NCI-H187 (cell line): ENCODE measurements at regions not wholly inside any gene's neighbourhood (a gene's known extent, or its start where the extent isn't known, plus 50 kb on each side); places are given as distances from the start of the nearest gene placed in this dataset.
"Not testable (repeated sequence)": the region's sequence is repeated elsewhere in the genome, so short reads cannot be mapped to it uniquely, and the experiment has no call there.

Experiments
- DNase-seq, 2 experiments: peaks; one replicate each; lab custom pipeline; 2025; lab: John Stamatoyannopoulos, UW

- no peak for DNase-seq
These were observed 212.5 kb downstream of the TANC2 start for GRCh38 chr17:63178530-63178929.

GRCh38 chr17:63181856-63182255, 215.8 kb downstream of the TANC2 start:
- DNase-seq, result no peak

- no peak for DNase-seq
These were observed 219.4 kb downstream of the TANC2 start for GRCh38 chr17:63185420-63185819.

- DNase-seq, result no peak
These were observed 223.0 kb downstream of the TANC2 start for GRCh38 chr17:63189082-63189481.

GRCh38 chr17:63189930-63190329, 223.9 kb downstream of the TANC2 start:
- no peak for DNase-seq

GRCh38 chr17:63190821-63191370, 224.9 kb downstream of the TANC2 start:
- no peak for DNase-seq

GRCh38 chr17:63191610-63192009, 225.6 kb downstream of the TANC2 start:
- DNase-seq, result no peak

GRCh38 chr17:63193827-63194226, 227.8 kb downstream of the TANC2 start:
- DNase-seq, result no peak

- no peak for DNase-seq
These were observed 230.8 kb downstream of the TANC2 start for GRCh38 chr17:63196772-63197335.

GRCh38 chr17:63203652-63204051, 237.6 kb downstream of the TANC2 start:
- no peak for DNase-seq

- no peak for DNase-seq
These were observed 224.2 kb downstream of the CYB561 start for GRCh38 chr17:63221939-63222338.

GRCh38 chr17:63222655-63223054, 223.5 kb downstream of the CYB561 start:
- no peak for DNase-seq

GRCh38 chr17:63223212-63223911, 222.7 kb downstream of the CYB561 start:
- no peak for DNase-seq

GRCh38 chr17:63224644-63225043, 221.5 kb downstream of the CYB561 start:
- no peak for DNase-seq

- not testable (repeated sequence) for DNase-seq
These were observed 219.4 kb downstream of the CYB561 start for GRCh38 chr17:63226720-63227119.

- DNase-seq, result not testable (repeated sequence)
These were observed 215.0 kb downstream of the CYB561 start for GRCh38 chr17:63231015-63231620.

GRCh38 chr17:63232565-63233310, 213.4 kb downstream of the CYB561 start:
- no peak for DNase-seq

GRCh38 chr17:63240106-63240505, 206.0 kb downstream of the CYB561 start:
- no peak for DNase-seq

- DNase-seq, result no peak
These were observed 199.8 kb downstream of the CYB561 start for GRCh38 chr17:63246344-63246743.

GRCh38 chr17:63247706-63248105, 198.4 kb downstream of the CYB561 start:
- no peak for DNase-seq

GRCh38 chr17:63249256-63250004, 196.7 kb downstream of the CYB561 start:
- no peak for DNase-seq

GRCh38 chr17:63250830-63251229, 195.3 kb downstream of the CYB561 start:
- no peak for DNase-seq
